OCI-LY7 (cell line): ENCODE measurements at regions not wholly inside any gene's neighbourhood (a gene's known extent, or its start where the extent isn't known, plus 50 kb on each side); places are given as distances from the start of the nearest gene placed in this dataset.
"Not testable (repeated sequence)": the region's sequence is repeated elsewhere in the genome, so short reads cannot be mapped to it uniquely, and the experiment has no call there.

Experiments used
- BruUV-seq: library from RNA; stranded (reverse); fragments of 400-500 nt; replicated peaks from 2 replicates; lab custom pipeline; 2021; lab: Mats Ljungman, UMichigan
- CTCF ChIA-PET: fragments of 300-600 bp; sonication (Branson Sonifier 250); formaldehyde crosslinking; loops from one replicate; lab custom pipeline; 2022; ENCODE audit warnings: antibody characterized with exemption; ENCODE audit not compliant: unreplicated experiment; lab: Charles Lee
- POLR2A ChIA-PET: fragments of 300-600 bp; sonication (Branson Sonifier 250); formaldehyde crosslinking; loops from one replicate; lab custom pipeline; 2022; ENCODE audit warnings: antibody characterized with exemption; lab: Charles Lee
- DNase-seq: peaks from one replicate; pipeline ENCODE4 v3.0.0-alpha.2; 2015; ENCODE audit warnings: low spot score
- H2AFZ ChIP-seq: fragments of 200-600 bp; sonication (generic), shearing (Covaris generic); 2 replicates; pipeline ENCODE4 v1.6.1; 2014; ENCODE audit warnings: mild to moderate bottlenecking, antibody characterized with exemption, low read length, moderate library complexity
- H3K27ac ChIP-seq: fragments of 200-600 bp; sonication (generic); 2 replicates; pipeline ENCODE4 v1.5.1; 2014; ENCODE audit warnings: mixed run types, low read depth, mild to moderate bottlenecking, moderate library complexity, low read length, inconsistent platforms; ENCODE audit not compliant: poor library complexity, severe bottlenecking
- H3K36me3 ChIP-seq: fragments of 200-600 bp; sonication (generic); 2 replicates; pipeline ENCODE4 v1.6.1; 2014; ENCODE audit warnings: mild to moderate bottlenecking, antibody characterized with exemption, low read length, moderate library complexity, mixed read lengths; ENCODE audit not compliant: insufficient read depth
- H3K4me1 ChIP-seq: fragments of 200-600 bp; sonication (generic); 2 replicates; pipeline ENCODE4 v1.5.1; 2014; ENCODE audit warnings: mild to moderate bottlenecking, low read length; ENCODE audit not compliant: insufficient read depth, poor library complexity, severe bottlenecking
- H3K4me2 ChIP-seq: fragments of 200-600 bp; sonication (generic); 2 replicates; pipeline ENCODE4 v1.6.1; 2014; ENCODE audit warnings: mild to moderate bottlenecking, low read length
- H3K4me3 ChIP-seq: fragments of 200-600 bp; sonication (generic); 2 replicates; pipeline ENCODE4 v1.5.1; 2014; ENCODE audit warnings: mild to moderate bottlenecking, low read depth, low read length; ENCODE audit not compliant: poor library complexity, severe bottlenecking
- H3K79me2 ChIP-seq: fragments of 200-600 bp; sonication (generic); 2 replicates; pipeline ENCODE4 v1.6.1; 2016; ENCODE audit warnings: low read depth, mild to moderate bottlenecking, low read length, moderate library complexity, mixed read lengths; ENCODE audit not compliant: insufficient read depth
- H3K9me2 ChIP-seq: fragments of 200-600 bp; sonication (generic); 2 replicates; pipeline ENCODE4 v1.6.1; 2016; ENCODE audit warnings: mild to moderate bottlenecking, low read length, mixed read lengths; ENCODE audit not compliant: insufficient read depth
- H3K9me3 ChIP-seq: fragments of 200-600 bp; sonication (generic); 2 replicates; pipeline ENCODE4 v1.6.1; 2014; ENCODE audit warnings: mild to moderate bottlenecking, mixed run types, low read length, mixed read lengths
- H4K20me1 ChIP-seq: fragments of 200-600 bp; sonication (generic); 2 replicates; pipeline ENCODE4 v1.6.1; 2014; ENCODE audit warnings: mild to moderate bottlenecking, antibody characterized with exemption, low read length, moderate library complexity, mixed read lengths; ENCODE audit not compliant: insufficient read depth
- EZH2phosphoT487 ChIP-seq: fragments of 200-600 bp; sonication (generic); IDR thresholded peaks from 2 replicates; pipeline ENCODE4 v1.6.1; 2018; ENCODE audit warnings: low read depth, borderline replicate concordance, mild to moderate bottlenecking, mixed run types, antibody characterized with exemption, low read length, moderate library complexity, mixed read lengths
- intact Hi-C: fragments of 100-400 bp; cut with micrococcal nuclease; formaldehyde crosslinking; loops from one replicate; pipeline ENCODE4 v1.10.0; 2022; ENCODE audit not compliant: unreplicated experiment
- TF ChIP-seq, protein P1 (sequence below): fragments of 200-600 bp; sonication (generic); conservative IDR thresholded peaks from 2 replicates; pipeline ENCODE4 v1.5.1; 2014; ENCODE audit warnings: mild to moderate bottlenecking, antibody characterized with exemption, low read length, moderate library complexity, mixed read lengths

DNA sequence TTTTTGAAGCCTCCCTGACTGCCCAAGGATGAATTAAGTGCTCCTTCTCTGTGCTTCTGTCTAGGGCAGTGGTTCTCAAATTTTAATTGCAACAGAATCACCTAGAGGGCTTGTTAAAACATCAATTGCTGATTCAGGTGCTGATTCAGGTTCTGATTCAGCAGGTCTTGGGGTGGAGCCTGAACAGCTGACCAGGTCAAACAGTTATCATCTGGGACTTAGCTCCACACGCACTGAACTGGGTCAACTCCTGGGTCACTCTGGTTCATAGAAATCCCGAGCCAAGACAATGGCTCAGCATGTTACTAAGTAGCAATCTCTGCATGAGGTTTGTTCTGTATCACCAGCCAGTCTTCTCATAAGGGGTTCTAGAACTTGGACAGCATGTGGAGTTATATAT, 192.3 kb downstream of the GJA1 start:
- no peaks in the 10 kb centered on the region for H3K79me2 ChIP-seq
- no peak overlapping the region for H3K4me3 ChIP-seq
- no peak for DNase-seq
- H3K27ac ChIP-seq = no peak overlapping the region
- H3K4me1 ChIP-seq = no peaks in the 10 kb centered on the region
- H3K4me2 ChIP-seq = no peak overlapping the region
- H3K9me2 ChIP-seq = no peaks in the 10 kb centered on the region
- H3K9me3 ChIP-seq = peaks cover 10% of the 10 kb centered on the region; the same call in 1 of the 2 replicates
- TF ChIP-seq, protein P1, sequence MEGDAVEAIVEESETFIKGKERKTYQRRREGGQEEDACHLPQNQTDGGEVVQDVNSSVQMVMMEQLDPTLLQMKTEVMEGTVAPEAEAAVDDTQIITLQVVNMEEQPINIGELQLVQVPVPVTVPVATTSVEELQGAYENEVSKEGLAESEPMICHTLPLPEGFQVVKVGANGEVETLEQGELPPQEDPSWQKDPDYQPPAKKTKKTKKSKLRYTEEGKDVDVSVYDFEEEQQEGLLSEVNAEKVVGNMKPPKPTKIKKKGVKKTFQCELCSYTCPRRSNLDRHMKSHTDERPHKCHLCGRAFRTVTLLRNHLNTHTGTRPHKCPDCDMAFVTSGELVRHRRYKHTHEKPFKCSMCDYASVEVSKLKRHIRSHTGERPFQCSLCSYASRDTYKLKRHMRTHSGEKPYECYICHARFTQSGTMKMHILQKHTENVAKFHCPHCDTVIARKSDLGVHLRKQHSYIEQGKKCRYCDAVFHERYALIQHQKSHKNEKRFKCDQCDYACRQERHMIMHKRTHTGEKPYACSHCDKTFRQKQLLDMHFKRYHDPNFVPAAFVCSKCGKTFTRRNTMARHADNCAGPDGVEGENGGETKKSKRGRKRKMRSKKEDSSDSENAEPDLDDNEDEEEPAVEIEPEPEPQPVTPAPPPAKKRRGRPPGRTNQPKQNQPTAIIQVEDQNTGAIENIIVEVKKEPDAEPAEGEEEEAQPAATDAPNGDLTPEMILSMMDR = no peak
- TF ChIP-seq EZH2phosphoT487 = no peak
- no TSS peak for BruUV-seq
- H4K20me1 ChIP-seq = no peaks in the 10 kb centered on the region
- intact Hi-C loops = no loop called here
- POLR2A ChIA-PET = interaction anchor here (0.6 kb wide), 1 partner anchor 234 kb away, joined by 3 read pairs; no protein-coding TSS in a partner anchor
- H2AFZ ChIP-seq = no peak overlapping the region
- no peaks in the 10 kb centered on the region for H3K36me3 ChIP-seq
- CTCF ChIA-PET = no interaction called here

DNA sequence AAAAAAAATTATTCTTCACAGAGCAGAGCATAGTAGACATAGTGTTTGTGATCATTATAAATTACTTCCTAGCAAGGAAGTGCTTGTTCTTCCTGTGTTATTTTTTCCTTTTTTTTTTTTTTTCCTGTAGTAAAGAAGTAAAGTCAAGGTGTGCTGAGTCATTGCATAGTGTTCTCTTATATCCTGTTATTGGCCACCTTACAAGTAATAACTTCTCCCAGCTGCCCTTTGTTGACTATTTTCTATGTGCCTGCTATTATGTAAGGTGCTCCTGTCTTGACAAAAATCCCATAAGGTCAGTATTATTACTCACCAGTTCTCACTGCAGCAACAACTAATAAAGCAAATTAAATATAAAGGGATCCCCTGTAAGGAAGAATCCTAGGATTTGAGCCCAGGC, 195.3 kb downstream of the GJA1 start:
- no peak overlapping the region for H2AFZ ChIP-seq
- no peak overlapping the region for H3K4me2 ChIP-seq
- H3K27ac ChIP-seq = no peak overlapping the region
- ChIA-PET CTCF (no interaction called here), POLR2A (no interaction called here)
- BruUV-seq = no TSS peak
- DNase-seq = no peak
- no peaks in the 10 kb centered on the region for H3K4me1 ChIP-seq
- TF ChIP-seq, protein P1 = no peak
- no peak for TF ChIP-seq EZH2phosphoT487
- H3K36me3 ChIP-seq = no peaks in the 10 kb centered on the region
- no peak overlapping the region for H3K4me3 ChIP-seq
- H4K20me1 ChIP-seq = no peaks in the 10 kb centered on the region
- H3K9me3 ChIP-seq = peaks cover 10% of the 10 kb centered on the region; the same call in 1 of the 2 replicates
- H3K9me2 ChIP-seq = no peaks in the 10 kb centered on the region
- intact Hi-C loops = no loop called here
- H3K79me2 ChIP-seq = no peaks in the 10 kb centered on the region

DNA sequence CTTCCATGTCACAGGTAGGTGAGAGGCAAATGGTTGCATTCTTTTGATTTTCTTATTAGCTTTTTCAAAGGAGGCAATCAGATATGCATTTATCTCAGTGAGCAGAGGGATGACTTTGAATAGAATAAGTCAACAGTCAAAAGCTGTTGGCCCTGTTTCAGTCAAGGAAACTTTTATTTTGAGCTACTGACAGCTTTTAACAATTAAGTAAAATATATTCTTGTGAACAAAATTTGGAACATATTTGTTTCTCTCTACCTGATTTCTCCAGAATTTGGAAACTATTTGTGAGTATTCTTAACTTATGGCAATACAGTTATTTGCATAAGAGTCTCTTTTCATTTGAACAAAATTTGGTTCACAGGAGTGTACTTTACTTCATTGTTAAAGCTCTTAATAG, 196.3 kb downstream of the GJA1 start:
- H3K36me3 ChIP-seq, BruUV-seq, H3K4me3 ChIP-seq, intact Hi-C loops, DNase-seq, H3K4me1 ChIP-seq, H3K4me2 ChIP-seq, H3K79me2 ChIP-seq, H3K9me3 ChIP-seq, H2AFZ ChIP-seq, H3K27ac ChIP-seq, CTCF ChIA-PET, H4K20me1 ChIP-seq, H3K9me2 ChIP-seq: not testable (repeated sequence)
- POLR2A ChIA-PET = interaction anchor here (0.5 kb wide), 1 partner anchor 265 kb away, joined by 3 read pairs; no protein-coding TSS in a partner anchor
